ENCODE measurements at regions not wholly inside any gene's neighbourhood (a gene's known extent, or its start where the extent isn't known, plus 50 kb on each side); places are given as distances from the start of the nearest gene placed in this dataset.

- Histone ChIP-seq H3K4me2 (ENCODE audit: unreplicated experiment) (no peak overlapping the region), H3K27me3 (replicated peaks; ENCODE audit: insufficient read depth) (no peaks in the 10 kb centered on the region), H3K36me3 (ENCODE audit: low read depth) (no peaks in the 10 kb centered on the region), H3K9me3 (ENCODE audit: low read depth) (no peaks in the 10 kb centered on the region), H3F3A (ENCODE audit: insufficient read depth) (peaks cover 29% of the 10 kb centered on the region), H3K79me2 (ENCODE audit: insufficient read depth) (no peaks in the 10 kb centered on the region), H3K4me1 (ENCODE audit: insufficient read depth) (peaks cover 26% of the 10 kb centered on the region), H3K9ac (no peak overlapping the region), H3K4me3 (no peak overlapping the region), H3K9me2 (ENCODE audit: insufficient read depth) (no peaks in the 10 kb centered on the region), H3K27ac (no peak overlapping the region), H4K20me1 (ENCODE audit: insufficient read depth) (no peaks in the 10 kb centered on the region), H2AFZ (no peak overlapping the region)
- DNase-seq = no peak
- in situ Hi-C loops (cut with MboI) = loop anchor here (10.0 kb wide), 1 partner anchor 50 kb away; no protein-coding TSS in a partner anchor
- TF ChIP-seq EZH2phosphoT487 (IDR thresholded peaks at IDR 0.05; ENCODE audit: insufficient read depth, low read depth) = no peak
- TF ChIP-seq EZH2 (IDR thresholded peaks at IDR 0.05; ENCODE audit: insufficient read depth, poor library complexity, severe bottlenecking) = no peak
- WGBS, 2 experiments (ENCODE audit: low coverage in 1 of 2, low lambda C conversion rate in 2 of 2, missing lambda C conversion rate in 2 of 2) = 88 to 89% methylated on average over 4 of the region's 4 CpGs
Measured at GRCh38 chr20:53824779-53825178, 231.1 kb upstream of the ZNF217 start.

GRCh38 chr20:53823121-53823764 lies 229.6 kb upstream of the ZNF217 start:
- Histone ChIP-seq H3K9me3 (ENCODE audit: low read depth) (no peaks in the 10 kb centered on the region), H3K27me3 (replicated peaks; ENCODE audit: insufficient read depth) (no peaks in the 10 kb centered on the region), H3K4me2 (ENCODE audit: unreplicated experiment) (no peak overlapping the region), H3K9me2 (ENCODE audit: insufficient read depth) (no peaks in the 10 kb centered on the region), H3K4me1 (ENCODE audit: insufficient read depth) (peaks cover 14% of the 10 kb centered on the region), H4K20me1 (ENCODE audit: insufficient read depth) (no peaks in the 10 kb centered on the region), H3K9ac (no peak overlapping the region), H3K36me3 (ENCODE audit: low read depth) (no peaks in the 10 kb centered on the region), H3K4me3 (no peak overlapping the region), H2AFZ (no peak overlapping the region), H3K27ac (no peak overlapping the region), H3K79me2 (ENCODE audit: insufficient read depth) (no peaks in the 10 kb centered on the region), H3F3A (ENCODE audit: insufficient read depth) (peaks cover 16% of the 10 kb centered on the region)
- DNase-seq = no peak
- WGBS, 2 experiments (ENCODE audit: low coverage in 1 of 2, low lambda C conversion rate in 2 of 2, missing lambda C conversion rate in 2 of 2) = 78 to 82% methylated on average over 6 of the region's 6 CpGs
- in situ Hi-C loops (cut with MboI) = loop anchor here (10.0 kb wide), 1 partner anchor 48 kb away; no protein-coding TSS in a partner anchor
- TF ChIP-seq EZH2 (IDR thresholded peaks at IDR 0.05; ENCODE audit: insufficient read depth, poor library complexity, severe bottlenecking) (no peak), EZH2phosphoT487 (IDR thresholded peaks at IDR 0.05; ENCODE audit: insufficient read depth, low read depth) (no peak)

GRCh38 chr20:53822534-53822933 lies 228.9 kb upstream of the ZNF217 start:
- H4K20me1 ChIP-seq (ENCODE audit: insufficient read depth) = no peaks in the 10 kb centered on the region
- peaks cover 9% of the 10 kb centered on the region for H3K4me1 ChIP-seq (ENCODE audit: insufficient read depth)
- H3K79me2 ChIP-seq (ENCODE audit: insufficient read depth) = no peaks in the 10 kb centered on the region
- H3F3A ChIP-seq (ENCODE audit: insufficient read depth) = peaks cover 10% of the 10 kb centered on the region
- WGBS, 2 experiments (ENCODE audit: low coverage in 1 of 2, low lambda C conversion rate in 2 of 2, missing lambda C conversion rate in 2 of 2) = 85 to 90% methylated on average over 5 of the region's 5 CpGs
- H3K9ac ChIP-seq = no peak overlapping the region
- no peak for DNase-seq
- TF ChIP-seq EZH2 (IDR thresholded peaks at IDR 0.05; ENCODE audit: insufficient read depth, poor library complexity, severe bottlenecking) (no peak), EZH2phosphoT487 (IDR thresholded peaks at IDR 0.05; ENCODE audit: insufficient read depth, low read depth) (no peak)
- no peaks in the 10 kb centered on the region for H3K9me2 ChIP-seq (ENCODE audit: insufficient read depth)
- no peak overlapping the region for H3K4me2 ChIP-seq (ENCODE audit: unreplicated experiment)
- H3K4me3 ChIP-seq = no peak overlapping the region
- no peaks in the 10 kb centered on the region for H3K27me3 ChIP-seq (replicated peaks; ENCODE audit: insufficient read depth)
- no peak overlapping the region for H3K27ac ChIP-seq
- no peaks in the 10 kb centered on the region for H3K9me3 ChIP-seq (ENCODE audit: low read depth)
- no peaks in the 10 kb centered on the region for H3K36me3 ChIP-seq (ENCODE audit: low read depth)
- no peak overlapping the region for H2AFZ ChIP-seq
- in situ Hi-C loops (cut with MboI) = loop anchor here (10.0 kb wide), 1 partner anchor 48 kb away; no protein-coding TSS in a partner anchor

GRCh38 chr20:53819973-53820451 lies 226.4 kb upstream of the ZNF217 start:
- H3K27ac ChIP-seq = no peak overlapping the region
- no peak overlapping the region for H3K4me2 ChIP-seq (ENCODE audit: unreplicated experiment)
- no peaks in the 10 kb centered on the region for H3K27me3 ChIP-seq (replicated peaks; ENCODE audit: insufficient read depth)
- no peaks in the 10 kb centered on the region for H3K9me2 ChIP-seq (ENCODE audit: insufficient read depth)
- no peaks in the 10 kb centered on the region for H3K9me3 ChIP-seq (ENCODE audit: low read depth)
- H3K79me2 ChIP-seq (ENCODE audit: insufficient read depth) = no peaks in the 10 kb centered on the region
- no peaks in the 10 kb centered on the region for H3F3A ChIP-seq (ENCODE audit: insufficient read depth)
- no peaks in the 10 kb centered on the region for H3K36me3 ChIP-seq (ENCODE audit: low read depth)
- no peaks in the 10 kb centered on the region for H4K20me1 ChIP-seq (ENCODE audit: insufficient read depth)
- H3K4me1 ChIP-seq (ENCODE audit: insufficient read depth) = no peaks in the 10 kb centered on the region
- no peak for TF ChIP-seq EZH2 (IDR thresholded peaks at IDR 0.05; ENCODE audit: insufficient read depth, poor library complexity, severe bottlenecking)
- no peak for TF ChIP-seq EZH2phosphoT487 (IDR thresholded peaks at IDR 0.05; ENCODE audit: insufficient read depth, low read depth)
- WGBS, 2 experiments (ENCODE audit: low coverage in 1 of 2, low lambda C conversion rate in 2 of 2, missing lambda C conversion rate in 2 of 2) = 92 to 93% methylated on average over 7 of the region's 7 CpGs
- no peak for DNase-seq
- no peak overlapping the region for H2AFZ ChIP-seq
- in situ Hi-C loops (cut with MboI) = loop anchor here (10.0 kb wide), 1 partner anchor 45 kb away; no protein-coding TSS in a partner anchor
- no peak overlapping the region for H3K9ac ChIP-seq
- H3K4me3 ChIP-seq = no peak overlapping the region
